Activated naive CD4-positive, alpha-beta T cell treated with anti-CD3 and anti-CD28 coated beads, Interleukin-2, amount 50 U/mL, for 16 hours (primary cell): ENCODE measurements at regions not wholly inside any gene's neighbourhood (a gene's known extent, or its start where the extent isn't known, plus 50 kb on each side); places are given as distances from the start of the nearest gene placed in this dataset.

Experiments used
- DNase-seq: peaks from one replicate; pipeline ENCODE4 v3.0.0-alpha.2; 2020

GRCh38 chr1:18535391-18536210, 54.9 kb downstream of the KLHDC7A start:
- DNase-seq, result no peak

GRCh38 chr1:18536356-18536755, 55.6 kb downstream of the KLHDC7A start:
- no peak for DNase-seq

GRCh38 chr1:18536915-18537314, 56.2 kb downstream of the KLHDC7A start:
- DNase-seq, result no peak

GRCh38 chr1:18537386-18538306, 56.9 kb downstream of the KLHDC7A start:
- DNase-seq, result no peak

- no peak for DNase-seq
Measured at GRCh38 chr1:18539171-18539570, 58.4 kb downstream of the KLHDC7A start.

- no peak for DNase-seq
Measured at GRCh38 chr1:18540136-18540765, 59.5 kb downstream of the KLHDC7A start.

GRCh38 chr1:18541046-18541795, 60.5 kb downstream of the KLHDC7A start:
- no peak for DNase-seq

- no peak for DNase-seq
Measured at GRCh38 chr1:18542351-18542750, 61.6 kb downstream of the KLHDC7A start.

GRCh38 chr1:18546026-18546425, 65.3 kb downstream of the KLHDC7A start:
- DNase-seq, result no peak

GRCh38 chr1:18547460-18547859, 66.7 kb downstream of the KLHDC7A start:
- DNase-seq, result no peak

GRCh38 chr1:18548643-18549042, 67.9 kb downstream of the KLHDC7A start:
- no peak for DNase-seq

GRCh38 chr1:18549106-18549505, 68.4 kb downstream of the KLHDC7A start:
- no peak for DNase-seq

- DNase-seq, result no peak
Measured at GRCh38 chr1:18549906-18550305, 69.2 kb downstream of the KLHDC7A start.

GRCh38 chr1:18552631-18553030, 71.9 kb downstream of the KLHDC7A start:
- no peak for DNase-seq

- DNase-seq, result no peak
Measured at GRCh38 chr1:18553388-18553787, 72.7 kb downstream of the KLHDC7A start.

- DNase-seq, result no peak
Measured at GRCh38 chr1:18554099-18554498, 73.4 kb downstream of the KLHDC7A start.

- no peak for DNase-seq
Measured at GRCh38 chr1:18554597-18554996, 73.9 kb downstream of the KLHDC7A start.

- DNase-seq, result no peak
Measured at GRCh38 chr1:18555036-18555435, 74.3 kb downstream of the KLHDC7A start.

- DNase-seq, result no peak
Measured at GRCh38 chr1:18556364-18556763, 74.3 kb upstream of the PAX7 start.

- DNase-seq, result peak; percentile 18
Measured at GRCh38 chr1:18557621-18558465, 72.8 kb upstream of the PAX7 start.

- DNase-seq, result no peak
Measured at GRCh38 chr1:18560692-18561091, 70.0 kb upstream of the PAX7 start.

- no peak for DNase-seq
Measured at GRCh38 chr1:18561967-18562366, 68.7 kb upstream of the PAX7 start.
